ENCODE measurements at regions not wholly inside any gene's neighbourhood (a gene's known extent, or its start where the extent isn't known, plus 50 kb on each side); places are given as distances from the start of the nearest gene placed in this dataset.
"Not testable (repeated sequence)": the region's sequence is repeated elsewhere in the genome, so short reads cannot be mapped to it uniquely, and the experiment has no call there.

GRCh38 chr3:194884649-194885315, 199.1 kb downstream of the FAM43A start:
- no peak for DNase-seq (ENCODE audit: low spot score)

- DNase-seq (ENCODE audit: low spot score) = no peak
Observed at GRCh38 chr3:194885766-194886165, 200.1 kb downstream of the FAM43A start.

- no peak for DNase-seq (ENCODE audit: low spot score)
Observed at GRCh38 chr3:194886836-194887235, 201.2 kb downstream of the FAM43A start.

GRCh38 chr3:194888062-194888461, 202.4 kb downstream of the FAM43A start:
- DNase-seq (ENCODE audit: low spot score) = not testable (repeated sequence)

GRCh38 chr3:194888916-194889315, 203.2 kb downstream of the FAM43A start:
- no peak for DNase-seq (ENCODE audit: low spot score)

GRCh38 chr3:194890091-194890490, 204.4 kb downstream of the FAM43A start:
- no peak for DNase-seq (ENCODE audit: low spot score)

GRCh38 chr3:194893121-194893987, 207.7 kb downstream of the FAM43A start:
- no peak for DNase-seq (ENCODE audit: low spot score)

- DNase-seq (ENCODE audit: low spot score) = no peak
Observed at GRCh38 chr3:194894538-194894937, 208.9 kb downstream of the FAM43A start.

- no peak for DNase-seq (ENCODE audit: low spot score)
Observed at GRCh38 chr3:194900854-194901522, 215.3 kb downstream of the FAM43A start.

GRCh38 chr3:194903447-194903846, 217.8 kb downstream of the FAM43A start:
- DNase-seq (ENCODE audit: low spot score) = not testable (repeated sequence)

- not testable (repeated sequence) for DNase-seq (ENCODE audit: low spot score)
Observed at GRCh38 chr3:194904999-194905398, 219.3 kb downstream of the FAM43A start.

- no peak for DNase-seq (ENCODE audit: low spot score)
Observed at GRCh38 chr3:194905696-194906095, 220.0 kb downstream of the FAM43A start.

- no peak for DNase-seq (ENCODE audit: low spot score)
Observed at GRCh38 chr3:194906229-194906629, 220.5 kb downstream of the FAM43A start.

- no peak for DNase-seq (ENCODE audit: low spot score)
Observed at GRCh38 chr3:194906970-194907629, 221.4 kb downstream of the FAM43A start.

GRCh38 chr3:194907811-194908210, 222.1 kb downstream of the FAM43A start:
- DNase-seq (ENCODE audit: low spot score) = no peak

GRCh38 chr3:194908496-194908895, 222.8 kb downstream of the FAM43A start:
- DNase-seq (ENCODE audit: low spot score) = no peak

GRCh38 chr3:194908972-194909371, 223.3 kb downstream of the FAM43A start:
- DNase-seq (ENCODE audit: low spot score) = no peak

GRCh38 chr3:194910414-194910984, 224.8 kb downstream of the FAM43A start:
- DNase-seq (ENCODE audit: low spot score) = no peak

GRCh38 chr3:194913316-194913715, 227.6 kb downstream of the FAM43A start:
- DNase-seq (ENCODE audit: low spot score) = no peak

GRCh38 chr3:194924889-194925288, 239.2 kb downstream of the FAM43A start:
- not testable (repeated sequence) for DNase-seq (ENCODE audit: low spot score)

- DNase-seq (ENCODE audit: low spot score) = no peak
Observed at GRCh38 chr3:194925614-194926013, 239.9 kb downstream of the FAM43A start.

GRCh38 chr3:194928227-194928626, 242.5 kb downstream of the FAM43A start:
- DNase-seq (ENCODE audit: low spot score) = no peak
